C4-2B (cell line): ENCODE measurements at regions not wholly inside any gene's neighbourhood (a gene's known extent, or its start where the extent isn't known, plus 50 kb on each side); places are given as distances from the start of the nearest gene placed in this dataset.

Source experiments
- CTCF ChIP-seq: fragments of 450-650 bp; conservative IDR thresholded peaks from 2 replicates; pipeline ENCODE4 v1.5.1; 2017; ENCODE audit warnings: mild to moderate bottlenecking
- ZFX ChIP-seq: fragments of 450-650 bp; IDR thresholded peaks from 2 replicates; pipeline ENCODE4 v1.6.1; 2017

GRCh38 chr2:58299123-58299522 is 58.0 kb upstream of the FANCL start:
- TF ChIP-seq CTCF (no peak), ZFX (no peak)
